ENCODE measurements at regions not wholly inside any gene's neighbourhood (a gene's known extent, or its start where the extent isn't known, plus 50 kb on each side); places are given as distances from the start of the nearest gene placed in this dataset.
"Not testable (repeated sequence)": the region's sequence is repeated elsewhere in the genome, so short reads cannot be mapped to it uniquely, and the experiment has no call there.

DNA sequence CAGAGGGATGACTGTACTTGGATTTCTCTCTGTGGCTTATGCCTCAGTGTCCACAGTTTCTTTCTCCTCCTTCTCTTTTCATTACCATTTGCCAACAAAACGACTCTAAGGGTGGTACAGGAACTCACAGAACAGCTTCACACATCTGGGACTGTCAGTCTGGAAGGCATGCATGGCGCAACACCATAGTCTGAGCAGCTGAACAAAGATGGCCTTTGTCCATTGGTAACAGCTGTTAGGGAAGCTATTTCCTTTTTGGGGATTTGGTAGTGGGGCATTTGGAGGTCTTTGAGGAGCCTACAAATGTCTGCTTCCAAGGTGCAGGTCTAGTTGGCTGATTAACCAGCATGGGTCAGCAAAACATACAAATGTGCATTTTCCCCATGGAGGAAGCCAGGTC is 81.4 kb upstream of the PCDH8 start:
- DNase-seq, result no peak

DNA sequence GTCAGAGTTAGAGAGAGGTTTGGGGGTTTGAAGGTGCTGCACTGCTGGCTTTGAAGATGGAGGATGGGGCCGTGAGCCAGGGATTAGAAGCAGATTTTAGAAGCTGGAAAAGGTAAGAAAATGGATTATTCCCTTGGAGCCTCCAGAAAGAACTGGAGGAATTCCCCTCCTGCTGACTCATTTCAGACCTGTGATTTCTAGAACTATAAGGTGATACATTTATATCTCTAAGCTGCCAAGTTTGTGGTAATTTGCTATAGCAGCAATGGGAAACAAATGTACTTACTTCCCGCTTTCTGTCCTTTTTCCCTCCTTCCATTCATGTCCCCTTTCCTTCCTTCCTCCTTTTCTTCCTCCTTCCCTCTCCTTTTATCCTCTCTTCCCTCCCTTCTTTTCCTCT is 78.5 kb upstream of the PCDH8 start:
- no peak for DNase-seq

DNA sequence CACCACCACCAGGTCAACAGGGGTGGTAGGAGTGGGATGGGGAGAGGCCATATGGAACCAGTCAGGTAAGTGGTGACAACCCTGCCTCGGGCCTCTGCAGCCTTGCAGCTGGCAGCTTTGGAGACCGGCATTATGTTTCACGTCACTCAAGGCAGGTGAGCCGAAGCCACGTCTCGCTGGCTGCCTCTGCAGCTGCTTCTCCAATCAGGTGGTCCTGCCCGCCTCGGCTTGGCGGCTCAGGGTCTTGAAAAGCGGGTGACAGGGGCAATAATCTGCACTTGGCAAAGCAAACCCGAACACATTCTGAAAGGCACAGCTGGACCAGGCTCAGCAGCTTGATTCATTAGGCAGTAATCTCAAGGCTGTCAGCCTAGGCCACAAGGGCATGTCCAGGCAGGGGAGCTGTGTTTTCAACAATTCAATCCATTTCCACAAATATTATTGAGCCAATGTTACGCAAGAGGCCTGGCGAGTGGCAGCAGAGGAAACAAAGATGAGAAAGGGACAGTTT is 77.4 kb upstream of the PCDH8 start:
- DNase-seq, result no peak

DNA sequence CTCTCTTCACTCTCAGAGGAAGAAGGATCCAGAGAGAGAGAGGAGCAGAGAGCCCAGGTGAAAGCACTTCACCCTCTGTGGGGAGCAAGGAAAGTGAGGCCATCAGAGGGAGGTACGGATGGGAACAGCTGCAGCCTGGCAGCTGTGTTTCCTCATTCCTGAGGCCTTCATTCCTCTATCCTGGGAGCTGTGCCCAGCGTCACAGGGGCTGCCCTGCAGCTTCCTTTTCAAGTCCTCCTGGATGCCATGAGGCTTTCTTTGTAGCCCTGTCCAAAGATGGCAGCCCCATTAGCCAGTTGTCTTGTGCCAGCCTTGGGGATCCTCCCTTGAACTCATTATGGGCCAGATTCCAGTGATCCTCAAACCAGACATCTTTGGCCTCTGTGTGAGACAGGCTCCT is 76.8 kb upstream of the PCDH8 start:
- no peak for DNase-seq

DNA sequence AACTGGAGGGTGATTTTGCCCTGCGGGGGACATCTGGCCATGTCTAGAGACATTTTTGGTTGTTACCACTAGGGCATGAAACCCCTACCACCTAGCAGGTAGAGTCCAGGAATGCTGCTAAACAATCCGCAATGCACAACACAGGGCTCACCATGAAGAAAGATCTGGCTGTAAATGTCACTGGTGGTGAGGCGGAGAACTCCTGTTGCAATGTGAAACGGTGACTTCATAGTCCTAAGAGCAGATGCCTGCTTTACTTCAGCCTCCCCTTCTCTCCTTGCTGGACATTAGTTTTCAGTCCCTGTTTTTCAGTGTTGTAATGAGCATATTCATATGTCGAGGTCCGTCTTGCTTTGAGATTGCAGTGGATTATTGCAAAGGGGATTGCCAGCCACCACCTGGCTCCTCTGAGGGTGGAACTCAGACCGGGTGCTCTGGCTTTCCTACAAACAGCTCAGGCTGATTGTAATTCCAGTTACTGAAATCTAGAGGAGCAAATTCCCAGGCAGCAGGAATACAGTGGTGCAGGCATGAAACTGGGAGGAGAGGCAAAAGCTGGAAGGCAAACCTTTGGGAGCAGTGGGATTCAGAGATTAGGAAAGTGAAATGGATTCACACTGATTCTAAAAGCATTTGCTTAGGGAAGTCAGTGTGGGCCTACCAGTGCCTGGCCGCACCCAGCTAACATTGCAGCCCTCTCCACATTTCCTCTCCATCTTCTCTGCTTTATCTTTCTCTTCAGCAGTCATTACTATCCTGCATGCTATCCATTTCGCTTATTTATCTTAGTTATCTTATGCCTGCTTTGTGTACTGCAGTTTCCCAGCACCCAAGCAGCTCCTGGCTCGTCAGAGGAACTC is 76.1 kb upstream of the PCDH8 start:
- no peak for DNase-seq

DNA sequence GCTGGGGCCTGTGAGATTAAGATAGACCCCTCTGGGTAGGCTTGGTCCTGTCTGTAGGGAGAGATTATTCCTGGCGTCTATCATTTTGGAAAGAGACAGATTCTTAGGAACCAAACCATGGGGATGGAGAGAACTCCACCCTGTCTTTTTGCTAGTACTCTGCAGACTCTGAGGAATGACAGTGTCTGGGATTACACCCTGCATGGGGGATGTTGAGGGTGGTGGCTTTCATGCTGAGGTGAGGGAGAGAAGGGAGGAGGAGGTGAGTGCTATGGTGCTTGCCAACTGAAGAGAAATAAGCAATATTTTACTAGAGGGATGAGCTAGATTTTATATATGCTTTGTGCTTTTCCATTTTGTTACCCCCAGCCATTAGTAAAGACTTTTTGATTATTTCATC is 74.5 kb upstream of the PCDH8 start:
- no peak for DNase-seq

DNA sequence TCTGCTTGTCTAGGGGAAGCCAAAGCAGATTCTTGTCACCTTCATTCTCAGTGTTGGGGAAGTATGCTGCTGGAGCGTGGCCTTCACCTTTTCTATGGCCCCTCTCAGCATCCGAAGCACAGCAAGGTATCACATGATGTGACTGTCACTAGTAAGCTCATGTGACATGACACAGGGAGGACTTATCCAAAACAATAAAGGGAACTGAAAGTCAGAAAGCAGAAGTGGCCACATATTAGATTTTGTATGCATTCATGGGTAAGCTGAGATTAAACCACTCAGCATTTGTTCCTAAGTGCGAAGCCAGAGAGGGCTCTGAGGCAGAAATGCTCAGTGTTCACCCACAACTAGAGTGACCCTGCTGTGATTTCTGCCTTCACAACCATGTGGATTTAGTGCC is 72.8 kb upstream of the PCDH8 start:
- no peak for DNase-seq

DNA sequence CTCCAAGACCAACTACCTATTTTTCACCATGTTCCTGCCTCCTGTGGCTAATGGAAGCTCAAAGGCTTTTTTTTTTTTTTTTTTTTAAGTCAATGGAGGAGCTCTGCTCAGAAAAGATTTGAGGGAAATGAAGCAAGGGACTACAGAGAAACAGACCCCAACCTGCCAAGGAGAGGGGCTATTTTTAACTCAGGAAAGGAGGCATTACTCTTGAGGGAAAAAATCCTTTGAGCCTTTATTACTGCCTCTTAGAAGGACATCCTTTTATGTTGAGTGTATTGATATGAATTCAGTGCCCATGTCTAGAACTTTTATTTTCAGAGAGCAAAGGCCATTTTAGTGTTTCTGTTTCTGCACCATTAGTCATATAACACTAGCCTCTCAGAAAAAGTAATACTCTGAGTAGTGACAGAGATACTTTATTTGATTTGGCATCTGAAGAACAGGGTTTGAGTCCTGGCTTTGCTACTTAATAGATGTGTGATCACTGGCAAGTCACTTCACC is 68.1 kb upstream of the PCDH8 start:
- no peak for DNase-seq

DNA sequence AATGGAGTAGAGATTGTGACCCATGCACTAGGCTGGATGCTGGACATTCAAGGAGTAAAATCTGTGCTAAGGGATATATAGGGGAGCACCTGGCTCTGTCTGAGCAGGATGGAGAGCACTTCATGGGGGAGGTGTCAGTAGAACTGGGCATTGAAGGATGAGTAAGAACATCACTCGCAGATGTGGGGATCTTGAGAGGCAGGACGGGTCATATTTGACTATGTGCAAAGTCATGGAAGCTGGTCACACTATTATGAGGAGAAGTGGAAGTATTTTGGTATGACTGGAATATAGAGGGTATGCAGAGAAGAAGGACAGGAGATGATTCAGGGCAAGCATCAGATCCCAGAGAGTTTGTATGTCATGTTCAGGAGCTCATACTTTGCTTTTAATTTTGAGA is 62.9 kb upstream of the PCDH8 start:
- no peak for DNase-seq

DNA sequence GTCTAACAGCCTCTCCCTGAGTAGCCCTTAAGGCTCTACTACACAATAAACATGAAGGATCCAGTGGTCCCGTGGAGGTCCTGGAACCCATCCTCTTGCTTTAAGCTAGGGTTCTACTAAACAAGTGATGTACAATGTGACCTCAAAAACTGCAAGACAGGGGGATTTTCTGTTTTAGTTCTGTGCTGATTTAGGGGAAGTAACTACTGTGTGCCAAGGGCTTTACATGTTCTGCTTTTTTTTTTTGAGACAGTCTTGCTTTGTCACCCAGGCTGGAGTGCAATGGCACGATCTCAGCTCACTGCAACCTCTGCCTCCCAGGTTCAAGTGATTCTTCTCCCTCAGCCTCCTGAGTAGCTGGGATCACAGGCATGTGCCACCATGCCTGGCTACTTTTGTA is 61.9 kb upstream of the PCDH8 start:
- DNase-seq, result not testable (repeated sequence)

DNA sequence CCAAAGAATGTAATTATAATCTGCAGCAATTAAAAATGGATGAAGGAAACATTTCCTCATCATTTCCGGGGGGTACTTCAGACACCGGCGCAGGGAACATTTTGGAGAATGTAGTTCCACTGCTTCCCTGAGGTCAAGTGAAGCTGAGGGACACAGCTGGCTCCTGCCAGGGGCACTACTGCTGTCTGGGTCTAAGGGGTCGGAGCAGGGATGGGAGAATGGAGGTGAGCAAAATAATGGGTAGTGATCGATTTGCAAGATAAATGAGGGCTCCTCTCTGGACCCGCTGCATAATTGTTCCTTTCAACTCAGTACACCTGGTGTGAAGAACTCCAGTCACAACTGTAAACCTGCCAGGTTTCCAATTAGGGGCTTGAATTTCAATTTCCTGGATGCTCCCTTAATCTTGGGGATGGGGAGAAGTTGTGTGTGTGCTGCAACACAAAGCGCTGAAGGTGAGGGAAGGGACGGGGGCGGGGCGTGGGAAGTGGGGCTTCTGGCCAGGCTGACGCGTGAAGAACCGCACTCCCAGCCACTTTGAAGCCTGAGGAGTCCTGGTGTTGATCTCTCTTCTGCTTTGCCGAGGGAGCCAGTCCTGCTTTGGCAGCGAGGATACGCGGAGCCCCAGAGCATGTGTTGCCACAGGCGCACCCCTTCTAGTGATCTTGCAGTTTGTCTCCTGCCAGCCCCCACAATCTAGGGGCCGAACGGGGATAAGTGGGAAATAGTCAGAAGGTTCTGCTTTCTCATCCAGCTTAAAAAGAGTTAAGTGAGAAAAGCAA is 57.9 kb upstream of the PCDH8 start:
- DNase-seq, result no peak

DNA sequence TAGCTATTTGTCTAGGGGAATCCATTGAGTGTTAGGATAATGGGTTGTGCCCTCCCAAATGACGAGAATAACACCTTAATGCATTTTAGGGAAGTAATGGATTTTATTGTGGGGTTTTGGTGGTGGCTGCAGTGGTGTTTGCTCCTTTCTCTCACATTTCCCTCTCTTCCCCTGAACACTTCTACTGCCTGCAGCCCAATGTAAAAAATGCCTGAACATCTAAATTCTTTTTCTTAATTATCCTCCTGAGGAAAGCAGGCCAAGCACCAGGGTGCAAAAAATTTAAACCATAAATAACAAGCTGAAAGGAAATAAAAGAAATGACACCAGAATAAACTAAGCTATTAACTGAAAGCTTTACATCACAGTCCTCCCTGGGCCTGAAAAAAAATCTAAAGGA is 57.3 kb upstream of the PCDH8 start:
- DNase-seq, result no peak

DNA sequence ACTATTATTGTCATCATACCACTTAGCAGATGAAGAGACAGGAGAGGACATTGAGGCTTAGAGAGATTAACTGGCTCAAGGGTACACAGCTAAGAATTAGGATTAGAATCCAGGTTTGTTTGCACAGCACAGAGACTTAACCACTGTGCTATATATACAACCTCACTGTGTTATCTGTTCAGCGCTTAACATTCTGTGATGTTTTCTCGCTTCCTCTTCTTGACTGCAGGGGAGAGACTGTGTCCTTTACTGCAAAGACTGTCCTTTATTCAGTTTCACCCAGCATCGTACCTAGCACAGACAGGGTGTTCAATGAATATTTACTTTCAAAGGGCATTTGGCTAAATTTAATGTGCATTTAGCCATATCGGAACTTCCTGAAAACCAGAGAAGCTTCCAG is 54.9 kb upstream of the PCDH8 start:
- no peak for DNase-seq

DNA sequence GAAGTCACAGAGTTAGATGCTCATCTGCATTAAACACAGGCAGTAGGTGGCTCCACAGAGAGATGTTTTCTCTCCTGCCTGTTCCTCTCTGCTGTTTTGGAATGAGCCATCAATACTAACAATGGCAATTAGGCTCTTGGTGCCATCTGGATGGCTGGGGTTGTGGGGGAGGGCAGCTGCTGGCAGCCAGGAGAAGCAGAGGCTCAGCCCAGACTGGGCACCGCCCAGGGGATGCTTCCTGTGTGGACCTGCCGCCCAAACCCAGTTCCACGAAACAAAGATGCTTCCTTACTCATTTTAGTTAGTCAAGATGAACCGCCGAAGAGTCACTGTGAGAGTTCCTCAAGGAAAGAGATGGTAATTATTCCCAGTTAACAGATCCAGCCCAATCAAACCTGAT is 50.8 kb upstream of the PCDH8 start:
- DNase-seq, result no peak
